GM23338 (cell line): ENCODE measurements at regions not wholly inside any gene's neighbourhood (a gene's known extent, or its start where the extent isn't known, plus 50 kb on each side); places are given as distances from the start of the nearest gene placed in this dataset.

Source experiments
- ATAC-seq: fragments of 200-7000 bp; cut with Tn5 transposase; 3 replicates; pipeline ENCODE4 v1.9.1; 2020
- DNase-seq: peaks from one replicate; pipeline ENCODE4 v3.0.0-alpha.2; 2015; ENCODE audit warnings: low spot score
- H2AFZ ChIP-seq: fragments of 200-600 bp; sonication (generic); 2 replicates; pipeline ENCODE4 v1.8.0; 2016; ENCODE audit warnings: antibody characterized with exemption, mild to moderate bottlenecking, moderate library complexity
- H3F3A ChIP-seq: fragments of 200-600 bp; sonication (generic); replicated peaks from 2 replicates; pipeline ENCODE4 v1.8.0; 2017; ENCODE audit warnings: antibody characterized with exemption, mixed run types, low read depth
- H3K27ac ChIP-seq: fragments of 200-600 bp; sonication (generic); 2 replicates; pipeline ENCODE4 v1.6.1; 2016; ENCODE audit warnings: low read depth
- H3K27me3 ChIP-seq: fragments of 200-600 bp; sonication (generic); 2 replicates; pipeline ENCODE4 v1.8.0; 2016; ENCODE audit warnings: mild to moderate bottlenecking, mixed run types, moderate library complexity; ENCODE audit not compliant: insufficient read depth
- H3K36me3 ChIP-seq: fragments of 200-600 bp; sonication (generic); 2 replicates; pipeline ENCODE4 v1.8.0; 2016; ENCODE audit warnings: mild to moderate bottlenecking; ENCODE audit not compliant: insufficient read depth
- H3K4me1 ChIP-seq: fragments of 200-600 bp; sonication (generic); 2 replicates; pipeline ENCODE4 v1.8.0; 2016; ENCODE audit warnings: mild to moderate bottlenecking, moderate library complexity; ENCODE audit not compliant: insufficient read depth
- H3K4me2 ChIP-seq: fragments of 200-600 bp; sonication (generic); 2 replicates; pipeline ENCODE4 v1.7.1; 2017; ENCODE audit warnings: mixed run types
- H3K4me3 ChIP-seq: fragments of 200-600 bp; sonication (generic); 2 replicates; pipeline ENCODE4 v1.6.1; 2016; ENCODE audit warnings: mixed run types
- H3K79me2 ChIP-seq: fragments of 200-600 bp; sonication (generic); replicated peaks from 2 replicates; pipeline ENCODE4 v1.8.0; 2017; ENCODE audit warnings: mild to moderate bottlenecking; ENCODE audit not compliant: insufficient read depth
- H3K9me2 ChIP-seq: fragments of 200-600 bp; sonication (generic); 2 replicates; pipeline ENCODE4 v1.8.0; 2017; ENCODE audit not compliant: insufficient read depth
- H4K20me1 ChIP-seq: fragments of 200-600 bp; sonication (generic); replicated peaks from 2 replicates; pipeline ENCODE4 v1.8.0; 2017; ENCODE audit warnings: mild to moderate bottlenecking; ENCODE audit not compliant: insufficient read depth
- H3K27ac Mint-ChIP-seq: 2 replicates; pipeline ENCODE4 v1.8.0; 2020; ENCODE audit warnings: inconsistent platforms, mild to moderate bottlenecking, moderate library complexity, mixed read lengths
- H3K27me3 Mint-ChIP-seq: 3 replicates; pipeline ENCODE4 v1.8.0; 2022; ENCODE audit warnings: low read depth, mild to moderate bottlenecking, moderate library complexity, mixed read lengths, inconsistent platforms; ENCODE audit not compliant: insufficient read depth, poor library complexity
- H3K36me3 Mint-ChIP-seq: 3 replicates; pipeline ENCODE4 v1.8.0; 2021; ENCODE audit warnings: low read depth, mild to moderate bottlenecking, inconsistent platforms, moderate library complexity, mixed read lengths
- H3K4me1 Mint-ChIP-seq: 3 replicates; pipeline ENCODE4 v1.8.0; 2020; ENCODE audit warnings: mild to moderate bottlenecking, inconsistent platforms, mixed read lengths
- H3K4me3 Mint-ChIP-seq: 3 replicates; pipeline ENCODE4 v1.8.0; 2021; ENCODE audit warnings: moderate library complexity, mild to moderate bottlenecking, inconsistent platforms, mixed read lengths
- H3K9me3 Mint-ChIP-seq: 3 replicates; pipeline ENCODE4 v1.8.0; 2020; ENCODE audit warnings: moderate library complexity, mild to moderate bottlenecking, inconsistent platforms, mixed read lengths
- CREB1 ChIP-seq: fragments of 250-450 bp; sonication (Bioruptor Pico); IDR thresholded peaks from 2 replicates; pipeline ENCODE4 v1.5.0; 2020; ENCODE audit warnings: low read depth, mild to moderate bottlenecking, moderate library complexity
- EZH2 ChIP-seq: fragments of 200-600 bp; sonication (generic); IDR thresholded peaks from one replicate; pipeline ENCODE4 v1.8.0; 2017; ENCODE audit warnings: antibody characterized with exemption, mild to moderate bottlenecking, low read depth; ENCODE audit not compliant: unreplicated experiment
- EZH2phosphoT487 ChIP-seq: fragments of 200-600 bp; sonication (generic); IDR thresholded peaks from one replicate; pipeline ENCODE4 v1.8.1; 2018; ENCODE audit warnings: antibody characterized with exemption; ENCODE audit not compliant: unreplicated experiment
- JUNB ChIP-seq: IDR thresholded peaks from one replicate; pipeline ENCODE4 v1.6.1; 2016; ENCODE audit warnings: antibody characterized with exemption; ENCODE audit not compliant: unreplicated experiment
- NANOG ChIP-seq: IDR thresholded peaks from 2 replicates; pipeline ENCODE4 v1.6.1; 2016; ENCODE audit warnings: antibody characterized with exemption, borderline replicate concordance
- POLR2AphosphoS5 ChIP-seq: IDR thresholded peaks from 2 replicates; pipeline ENCODE4 v1.6.1; 2016; ENCODE audit warnings: antibody characterized with exemption, low read depth
- REST ChIP-seq: IDR thresholded peaks from one replicate; pipeline ENCODE4 v1.6.1; 2018; ENCODE audit warnings: antibody characterized with exemption; ENCODE audit not compliant: unreplicated experiment
- STAT1 ChIP-seq: IDR thresholded peaks from one replicate; pipeline ENCODE4 v1.6.1; 2016; ENCODE audit warnings: antibody characterized with exemption; ENCODE audit not compliant: unreplicated experiment
- ZNF114 ChIP-seq: fragments of 250-450 bp; sonication (Bioruptor Pico); IDR thresholded peaks from 2 replicates; pipeline ENCODE4 v1.5.0; 2020; ENCODE audit warnings: mild to moderate bottlenecking, moderate library complexity
- ZNF331 ChIP-seq: fragments of 250-450 bp; sonication (Bioruptor Pico); IDR thresholded peaks from 2 replicates; pipeline ENCODE4 v1.5.0; 2020; ENCODE audit warnings: low read depth, mild to moderate bottlenecking, moderate library complexity
- ZNF462 ChIP-seq: fragments of 250-450 bp; sonication (Bioruptor Pico); IDR thresholded peaks from 2 replicates; pipeline ENCODE4 v1.5.0; 2020; ENCODE audit warnings: mild to moderate bottlenecking, moderate library complexity
- TF ChIP-seq, protein P1 (sequence below): IDR thresholded peaks from 2 replicates; pipeline ENCODE4 v1.6.1; 2016; ENCODE audit warnings: antibody characterized with exemption
- TF ChIP-seq, protein P2 (sequence below), 2 experiments: fragments of 200-600 bp in 1 of 2; sonication (generic) in 1 of 2; conservative IDR thresholded peaks; 2 replicates each; pipeline versions ENCODE4 v1.5.1 to v1.6.1; 2016 to 2017; ENCODE audit warnings: antibody characterized with exemption in 2 of 2, low read depth in 2 of 2, mild to moderate bottlenecking in 2 of 2, moderate library complexity in 1 of 2

- DNase-seq (no peak), ATAC-seq (no peak)
- no peak overlapping the region for H3K27ac Mint-ChIP-seq
- H3K36me3 Mint-ChIP-seq: no peaks in the 10 kb centered on the region
- H2AFZ ChIP-seq: no peak overlapping the region
- H4K20me1 ChIP-seq: no peaks in the 10 kb centered on the region
- H3K4me3 Mint-ChIP-seq: no peak overlapping the region
- H3K9me3 Mint-ChIP-seq: no peaks in the 10 kb centered on the region
- H3K4me2 ChIP-seq: no peak overlapping the region
- H3K27ac ChIP-seq: no peak overlapping the region
- no peaks in the 10 kb centered on the region for H3K27me3 Mint-ChIP-seq
- H3K4me1 ChIP-seq: 0 out of 2 replicates have a peak, but pooled peaks cover 7% of the 10 kb centered on the region
- no peaks in the 10 kb centered on the region; the same call in 2 of the 3 replicates for H3K4me1 Mint-ChIP-seq
- H3K79me2 ChIP-seq: no peaks in the 10 kb centered on the region
- TF ChIP-seq REST (no peak), ZNF462 (CRISPR knock-in tag) (no peak), ZNF114 (CRISPR knock-in tag) (no peak), CREB1 (CRISPR knock-in tag) (no peak), EZH2 (no peak), POLR2AphosphoS5 (no peak), NANOG (no peak), EZH2phosphoT487 (no peak), JUNB (no peak), STAT1 (no peak), ZNF331 (no peak)
- TF ChIP-seq, protein P1, sequence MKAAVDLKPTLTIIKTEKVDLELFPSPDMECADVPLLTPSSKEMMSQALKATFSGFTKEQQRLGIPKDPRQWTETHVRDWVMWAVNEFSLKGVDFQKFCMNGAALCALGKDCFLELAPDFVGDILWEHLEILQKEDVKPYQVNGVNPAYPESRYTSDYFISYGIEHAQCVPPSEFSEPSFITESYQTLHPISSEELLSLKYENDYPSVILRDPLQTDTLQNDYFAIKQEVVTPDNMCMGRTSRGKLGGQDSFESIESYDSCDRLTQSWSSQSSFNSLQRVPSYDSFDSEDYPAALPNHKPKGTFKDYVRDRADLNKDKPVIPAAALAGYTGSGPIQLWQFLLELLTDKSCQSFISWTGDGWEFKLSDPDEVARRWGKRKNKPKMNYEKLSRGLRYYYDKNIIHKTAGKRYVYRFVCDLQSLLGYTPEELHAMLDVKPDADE: no peak
- TF ChIP-seq, protein P2, sequence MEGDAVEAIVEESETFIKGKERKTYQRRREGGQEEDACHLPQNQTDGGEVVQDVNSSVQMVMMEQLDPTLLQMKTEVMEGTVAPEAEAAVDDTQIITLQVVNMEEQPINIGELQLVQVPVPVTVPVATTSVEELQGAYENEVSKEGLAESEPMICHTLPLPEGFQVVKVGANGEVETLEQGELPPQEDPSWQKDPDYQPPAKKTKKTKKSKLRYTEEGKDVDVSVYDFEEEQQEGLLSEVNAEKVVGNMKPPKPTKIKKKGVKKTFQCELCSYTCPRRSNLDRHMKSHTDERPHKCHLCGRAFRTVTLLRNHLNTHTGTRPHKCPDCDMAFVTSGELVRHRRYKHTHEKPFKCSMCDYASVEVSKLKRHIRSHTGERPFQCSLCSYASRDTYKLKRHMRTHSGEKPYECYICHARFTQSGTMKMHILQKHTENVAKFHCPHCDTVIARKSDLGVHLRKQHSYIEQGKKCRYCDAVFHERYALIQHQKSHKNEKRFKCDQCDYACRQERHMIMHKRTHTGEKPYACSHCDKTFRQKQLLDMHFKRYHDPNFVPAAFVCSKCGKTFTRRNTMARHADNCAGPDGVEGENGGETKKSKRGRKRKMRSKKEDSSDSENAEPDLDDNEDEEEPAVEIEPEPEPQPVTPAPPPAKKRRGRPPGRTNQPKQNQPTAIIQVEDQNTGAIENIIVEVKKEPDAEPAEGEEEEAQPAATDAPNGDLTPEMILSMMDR (conservative IDR thresholded peaks at IDR 0.05; ENCODE audit: low read depth in 2 of 2): no peak
- no peaks in the 10 kb centered on the region for H3K9me2 ChIP-seq
- H3K27me3 ChIP-seq: no peaks in the 10 kb centered on the region
- H3F3A ChIP-seq: no peaks in the 10 kb centered on the region
- no peak overlapping the region for H3K4me3 ChIP-seq
- H3K36me3 ChIP-seq: no peaks in the 10 kb centered on the region
Measured at GRCh38 chr18:22839340-22839821, 93.7 kb upstream of the RBBP8 start.
